ENCODE measurements at regions not wholly inside any gene's neighbourhood (a gene's known extent, or its start where the extent isn't known, plus 50 kb on each side); places are given as distances from the start of the nearest gene placed in this dataset.

DNA sequence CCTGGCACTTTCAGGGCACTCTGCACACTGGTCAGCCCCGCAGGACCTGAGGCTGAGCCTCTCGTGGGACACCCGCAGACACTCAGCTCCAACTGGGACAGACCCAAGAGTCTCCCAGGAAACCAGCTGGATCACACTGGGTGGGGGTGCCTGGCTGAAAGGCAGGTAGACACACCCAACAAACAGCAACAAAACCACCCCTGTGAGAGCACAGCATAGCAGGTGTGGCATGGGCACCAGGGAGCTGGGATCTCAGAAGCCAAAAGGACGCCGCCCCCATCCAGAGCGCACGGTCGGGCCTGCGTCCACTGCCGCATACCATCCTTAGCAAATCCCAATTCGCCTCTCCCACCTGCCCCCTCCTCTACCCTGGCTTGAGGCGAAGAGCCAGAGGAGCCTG, 154.2 kb upstream of the LINGO1 start:
- DNase-seq (ENCODE audit: low read depth) = no peak

DNA sequence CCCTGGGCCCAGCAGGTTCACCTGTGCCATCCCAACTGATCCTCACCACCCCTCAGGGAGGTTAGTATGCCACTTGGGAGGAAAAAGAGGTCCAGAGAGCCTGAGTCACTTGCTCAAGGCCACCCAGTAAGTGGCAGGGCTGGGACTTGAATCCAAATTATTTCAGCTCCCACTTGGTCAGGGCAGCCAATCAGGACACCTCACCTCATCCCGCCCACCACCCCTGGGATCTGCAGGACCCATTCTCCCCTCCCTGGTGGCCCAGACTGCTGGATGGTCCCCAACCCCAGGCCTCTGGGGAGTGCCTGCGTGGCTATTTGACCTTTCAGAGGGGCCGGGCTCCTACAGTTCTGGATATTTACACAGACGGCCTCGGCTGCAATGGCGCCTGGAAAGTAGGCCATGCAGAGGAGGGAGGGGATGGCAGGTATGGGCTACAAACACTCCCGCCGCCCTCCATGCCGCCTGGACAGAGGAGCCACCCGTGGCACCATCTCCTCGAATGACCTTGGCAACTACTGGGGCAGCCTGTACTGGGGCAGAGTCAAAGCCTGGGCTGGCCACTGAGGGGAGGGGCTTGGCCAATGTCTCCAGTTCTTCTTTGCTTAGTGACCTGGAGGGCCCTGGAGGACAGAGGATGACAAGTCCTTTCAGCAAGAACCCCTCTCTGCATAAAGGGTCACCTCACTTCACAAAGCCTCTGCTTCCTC, 153.6 kb upstream of the LINGO1 start:
- no peak for DNase-seq (ENCODE audit: low read depth)

DNA sequence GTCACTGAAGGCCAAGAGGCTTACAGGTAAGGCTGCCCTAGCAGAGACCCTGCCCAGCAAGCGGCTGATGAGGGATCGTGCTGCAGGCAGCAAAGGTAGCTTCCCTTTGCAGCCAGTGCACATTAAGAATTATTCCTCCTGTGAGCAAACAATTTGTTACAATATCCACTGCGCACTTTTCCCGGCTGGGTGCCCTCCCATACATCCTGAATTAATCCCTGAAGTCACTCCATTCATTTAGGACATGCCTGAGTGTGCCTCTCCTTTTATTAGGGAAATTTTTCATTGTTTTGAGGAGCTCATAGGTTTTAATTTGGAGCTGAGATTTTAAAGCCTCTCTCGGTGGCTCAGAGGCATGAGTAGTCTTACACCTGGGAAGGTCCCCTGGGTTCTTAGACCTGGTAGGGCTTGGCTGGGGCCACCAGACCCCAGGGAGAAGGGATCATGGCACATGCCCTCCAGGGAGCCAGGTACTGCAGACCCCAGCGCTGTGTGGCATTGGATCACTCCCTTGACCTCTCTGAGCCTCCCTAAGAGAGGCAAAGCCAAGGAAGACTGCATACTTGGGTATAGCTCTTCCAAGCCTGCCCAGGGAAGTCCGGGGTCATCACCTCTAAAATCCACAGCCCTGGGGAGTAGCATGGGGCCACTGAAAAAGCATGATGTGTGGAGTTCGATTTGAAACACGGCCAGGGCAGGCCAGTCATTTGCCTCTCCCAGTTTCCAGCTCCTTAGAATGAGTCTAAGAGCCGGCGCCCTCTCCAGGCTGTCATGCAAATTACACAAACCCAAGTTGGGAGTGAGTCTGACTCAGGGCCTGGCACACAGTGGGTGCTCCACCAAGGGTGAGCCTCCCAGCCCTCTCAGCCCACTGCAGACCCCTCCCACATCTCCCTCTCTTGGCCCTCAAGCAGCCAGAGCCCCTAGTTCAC, 151.9 kb upstream of the LINGO1 start:
- DNase-seq (ENCODE audit: low read depth) = no peak

DNA sequence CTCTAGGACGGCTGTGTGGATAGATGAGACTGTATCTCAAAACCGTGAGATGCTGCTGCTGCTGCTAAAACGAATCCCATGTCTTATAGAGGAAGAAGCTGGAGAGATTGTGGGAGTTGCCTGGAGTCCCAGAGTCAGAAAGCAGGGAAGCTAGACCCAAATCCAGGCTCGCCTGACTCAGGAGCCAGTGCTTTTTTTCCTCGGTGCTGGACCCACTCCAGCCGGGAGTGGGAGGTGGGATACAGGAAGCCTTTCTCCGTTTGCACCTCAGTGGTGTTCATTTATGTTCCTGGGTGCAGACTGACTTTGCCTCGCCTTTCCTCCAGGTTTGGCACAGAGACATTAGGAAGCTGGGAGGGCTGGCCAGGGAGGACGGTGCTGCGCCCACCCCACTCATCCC, 150.9 kb upstream of the LINGO1 start:
- DNase-seq (ENCODE audit: low read depth) = no peak

DNA sequence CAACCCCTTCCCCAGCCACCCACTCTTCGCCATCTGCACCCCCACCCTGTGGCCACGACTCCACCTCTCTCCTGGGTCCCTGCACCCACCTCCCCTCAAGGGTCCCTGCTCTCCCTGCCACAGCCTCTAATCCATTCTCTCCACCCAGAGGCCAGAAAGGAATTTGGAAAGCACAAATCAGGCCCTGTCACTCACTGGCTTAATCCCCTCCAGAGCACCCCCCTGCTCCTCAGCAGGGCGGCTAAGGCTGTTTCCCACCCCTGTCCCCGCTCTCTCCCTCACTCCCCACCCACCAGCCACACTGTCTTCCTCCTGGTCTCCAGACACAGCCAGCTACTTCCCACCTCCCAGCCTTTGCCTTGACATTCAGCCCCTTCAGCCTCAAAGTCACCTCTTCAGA, 150.0 kb upstream of the LINGO1 start:
- no peak for DNase-seq (ENCODE audit: low read depth)

DNA sequence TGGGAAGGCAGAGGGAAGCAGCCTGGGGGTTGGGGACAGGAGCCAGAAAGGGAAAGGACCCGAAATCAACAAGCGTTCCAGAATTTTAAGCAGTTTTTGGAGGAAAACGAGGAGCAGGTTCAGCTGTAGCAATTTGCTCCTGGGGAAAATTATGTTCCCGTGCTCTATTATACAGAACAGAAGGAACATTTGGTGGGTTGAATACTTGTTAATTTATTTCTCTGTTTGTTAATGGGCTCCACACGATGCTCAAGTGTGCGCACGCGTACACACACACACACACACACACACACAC, 149.2 kb upstream of the LINGO1 start:
- no peak for DNase-seq (ENCODE audit: low read depth)

DNA sequence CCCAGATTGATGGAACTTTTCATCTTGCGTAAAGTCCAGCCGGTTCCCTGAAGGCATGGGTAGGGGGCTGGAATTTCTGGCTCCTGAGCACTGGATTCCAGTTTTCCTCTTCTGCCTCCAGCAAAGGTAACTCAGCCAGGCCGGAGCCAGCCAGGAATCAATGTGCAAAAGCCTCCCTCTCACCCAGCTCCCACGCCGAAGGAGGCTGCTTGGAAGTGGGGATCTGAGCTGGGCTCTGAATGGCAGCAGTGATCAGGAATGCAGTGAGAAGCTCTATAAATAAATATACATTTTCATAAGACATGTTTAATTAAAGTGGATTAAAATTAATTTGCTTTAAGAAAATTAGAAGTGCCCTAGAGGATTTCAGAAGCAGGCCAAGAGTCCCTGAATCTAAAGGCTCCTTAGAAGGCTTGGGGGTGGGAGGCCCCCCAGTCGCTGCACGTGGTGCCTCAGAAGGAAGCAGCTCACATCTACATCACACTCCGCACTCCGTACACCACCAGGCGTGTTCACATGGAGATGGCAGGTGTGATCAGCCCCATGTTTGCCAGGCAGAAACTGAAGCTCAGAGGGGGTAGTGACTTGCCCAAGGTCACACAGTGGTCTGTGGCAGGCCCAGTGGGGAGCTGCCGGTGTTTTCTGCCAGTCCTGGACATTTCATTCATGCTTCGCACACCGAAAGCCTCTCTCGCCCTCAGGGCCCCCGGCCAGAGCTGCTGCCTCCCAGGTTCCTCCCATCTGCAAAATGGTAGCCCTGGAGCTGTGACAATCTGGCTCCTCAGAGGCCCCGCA, 148.6 kb upstream of the LINGO1 start:
- DNase-seq (ENCODE audit: low read depth) = no peak

DNA sequence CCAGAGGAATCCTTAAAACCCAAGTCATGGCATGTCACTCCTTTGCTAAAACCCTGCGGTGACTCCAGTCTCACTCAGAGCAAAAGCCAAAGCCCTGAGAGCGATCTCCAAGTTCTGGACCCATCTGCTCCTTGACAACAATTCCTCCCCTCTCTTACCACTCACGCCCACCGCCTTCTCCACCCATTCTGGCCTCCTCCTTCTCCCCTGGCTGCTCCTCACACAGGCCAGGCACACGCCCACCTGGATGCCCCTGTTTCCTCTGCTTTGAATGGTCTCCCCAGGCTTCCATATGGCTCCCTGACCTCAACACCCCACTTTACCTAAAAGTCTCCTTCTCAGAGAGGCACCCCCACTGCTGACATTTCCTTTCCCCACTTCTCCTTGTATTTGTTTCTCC, 146.1 kb upstream of the LINGO1 start:
- DNase-seq (ENCODE audit: low read depth) = no peak

DNA sequence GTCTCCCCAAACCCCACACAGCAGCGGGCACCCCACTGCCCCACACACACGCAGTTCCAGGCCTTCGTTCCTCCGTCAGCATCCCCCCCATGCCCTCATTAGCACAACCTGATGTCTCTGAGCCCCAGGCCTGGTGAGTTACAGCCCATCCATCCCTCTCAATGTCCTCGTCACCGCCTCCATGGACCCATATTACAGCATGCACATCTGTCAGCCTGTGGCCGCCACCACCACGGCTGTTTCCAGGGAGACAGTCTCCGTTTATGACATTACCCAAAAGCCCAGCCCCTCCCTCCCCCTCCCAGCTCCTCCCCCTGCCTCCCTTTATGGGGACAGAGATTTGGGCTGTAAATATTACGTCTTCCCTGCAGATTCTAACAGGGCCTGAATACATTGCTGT, 143.1 kb upstream of the LINGO1 start:
- no peak for DNase-seq (ENCODE audit: low read depth)

DNA sequence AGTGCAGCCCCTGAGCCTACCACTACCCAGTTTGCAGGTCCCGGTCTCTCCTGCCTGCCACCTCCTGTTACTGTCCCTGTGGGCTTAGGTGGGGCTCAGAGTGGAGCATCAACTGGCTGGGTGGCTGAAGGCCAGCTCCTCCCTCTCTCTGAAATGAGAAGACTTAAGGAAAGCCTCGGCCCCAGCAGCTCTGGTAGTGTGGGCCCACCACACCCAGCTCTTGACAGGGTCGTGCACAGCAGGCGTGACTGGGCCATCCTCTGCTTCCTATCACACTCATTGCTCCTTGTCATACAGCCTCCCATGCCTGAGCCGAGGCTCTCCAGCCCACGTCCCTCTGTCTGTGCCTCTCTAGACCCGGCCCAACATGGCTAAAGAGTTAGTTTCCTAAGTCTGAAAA, 142.7 kb upstream of the LINGO1 start:
- DNase-seq (ENCODE audit: low read depth) = no peak

DNA sequence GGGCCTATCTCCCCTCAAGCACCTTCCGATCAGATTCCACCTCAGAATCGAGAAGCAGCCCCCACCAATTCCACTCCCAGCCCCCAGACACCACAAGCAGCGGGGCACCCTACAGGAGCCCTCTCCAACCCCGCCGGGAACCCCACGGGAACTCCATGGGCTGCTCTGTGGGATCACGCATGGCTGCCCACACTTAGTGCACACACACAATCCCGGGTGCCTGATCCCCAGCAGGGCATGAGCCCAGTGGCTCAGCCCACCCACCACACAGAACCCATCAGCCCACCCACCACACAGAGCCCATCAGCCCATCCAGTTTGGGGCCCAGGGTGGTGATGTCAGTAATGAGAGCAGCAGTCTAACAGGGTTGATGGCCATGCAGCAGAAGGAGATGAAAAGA, 141.6 kb upstream of the LINGO1 start:
- no peak for DNase-seq (ENCODE audit: low read depth)

DNA sequence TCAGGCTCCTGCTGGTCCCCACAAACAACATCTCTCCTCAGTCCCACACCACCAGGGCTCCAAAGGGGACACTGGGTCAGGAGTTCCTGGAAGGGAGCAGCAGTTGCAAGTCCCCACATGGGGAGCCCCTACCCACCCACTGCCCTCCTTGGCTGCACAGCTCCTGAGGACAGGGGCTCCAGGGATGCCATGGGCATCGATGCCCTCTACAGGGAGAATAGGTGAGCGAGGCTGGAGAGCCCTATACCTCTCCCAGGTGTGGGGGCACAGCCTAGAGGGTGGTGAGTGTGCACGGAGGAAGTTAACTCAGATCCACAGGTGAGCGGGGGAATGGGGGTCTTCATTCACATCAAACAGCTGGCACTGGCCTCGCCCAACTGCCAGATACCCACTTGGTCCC, 141.2 kb upstream of the LINGO1 start:
- DNase-seq (ENCODE audit: low read depth) = no peak

DNA sequence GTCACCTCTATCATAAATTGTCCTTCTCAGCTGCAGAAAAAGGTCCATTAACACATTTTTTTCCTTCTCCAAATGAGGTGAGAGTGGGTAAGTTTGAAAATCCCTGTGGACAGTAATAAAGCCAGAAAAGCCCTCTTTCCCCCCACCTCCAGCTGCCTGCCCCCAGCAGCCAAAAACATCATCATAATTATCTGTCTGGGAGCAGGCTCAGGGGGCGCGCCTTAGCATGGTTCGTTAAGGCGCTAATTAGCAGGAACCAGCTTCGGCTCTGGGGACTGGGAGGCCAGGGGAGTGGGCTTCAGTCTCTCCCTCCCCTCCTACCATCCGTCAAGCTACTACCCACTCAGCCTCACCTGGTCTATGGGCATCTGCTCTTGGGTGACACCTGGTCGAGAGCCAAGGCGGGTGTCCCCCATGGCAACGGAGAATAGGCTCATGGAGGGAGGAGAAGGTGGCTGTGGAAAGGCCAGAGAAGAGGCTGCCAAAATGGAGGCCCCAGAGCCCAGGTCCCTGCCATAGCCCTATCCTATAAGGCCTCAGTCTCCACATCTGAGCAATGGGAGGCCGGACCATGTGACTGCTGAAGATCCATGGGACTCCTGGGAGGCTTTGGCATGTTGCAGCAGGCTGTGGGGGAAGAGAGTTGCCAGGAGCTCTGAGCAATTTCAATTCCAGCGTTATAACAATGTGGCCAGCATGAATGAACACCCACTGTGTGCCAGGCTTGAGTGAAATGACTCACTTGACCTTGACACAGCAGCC, 140.1 kb upstream of the LINGO1 start:
- DNase-seq (ENCODE audit: low read depth) = no peak

DNA sequence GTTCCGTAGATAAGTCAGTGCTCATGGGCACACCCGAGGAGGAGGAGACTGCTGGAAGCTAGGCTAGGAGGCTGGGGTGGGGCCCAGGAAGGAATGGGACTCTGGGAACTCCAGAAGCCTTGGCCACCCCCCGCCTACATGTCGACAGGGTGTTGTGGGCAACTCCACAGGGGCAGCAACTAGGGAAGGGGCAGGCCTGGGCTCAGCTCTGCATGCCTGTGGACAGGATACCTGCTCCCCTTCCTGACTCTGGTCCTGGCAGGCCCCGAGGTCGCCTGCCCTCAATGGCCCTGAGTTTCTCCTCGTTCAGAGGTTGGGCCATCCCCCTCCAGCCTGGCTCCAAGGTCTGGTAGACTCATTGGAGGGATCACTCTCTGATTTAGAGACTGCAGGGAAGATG, 138.9 kb upstream of the LINGO1 start:
- no peak for DNase-seq (ENCODE audit: low read depth)

DNA sequence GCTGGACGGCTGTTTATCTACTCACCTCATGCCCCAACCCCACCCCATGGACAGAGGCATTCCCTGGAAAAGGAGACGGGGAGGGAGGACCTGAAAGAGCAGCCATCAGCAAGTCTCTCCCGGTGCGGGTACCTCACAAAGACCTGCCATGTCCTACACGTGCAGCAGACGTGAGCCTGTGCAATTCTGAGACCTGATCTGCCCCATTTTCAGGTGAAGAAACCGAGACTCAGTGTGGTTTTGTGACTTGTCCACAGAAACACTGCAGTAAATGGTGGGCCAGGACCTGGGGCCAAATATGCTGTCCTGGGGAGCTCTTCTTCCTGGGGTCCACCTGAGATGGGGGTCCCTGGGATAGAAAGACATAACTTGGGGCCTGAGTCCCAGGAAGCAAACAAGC, 137.0 kb upstream of the LINGO1 start:
- DNase-seq (ENCODE audit: low read depth) = no peak

DNA sequence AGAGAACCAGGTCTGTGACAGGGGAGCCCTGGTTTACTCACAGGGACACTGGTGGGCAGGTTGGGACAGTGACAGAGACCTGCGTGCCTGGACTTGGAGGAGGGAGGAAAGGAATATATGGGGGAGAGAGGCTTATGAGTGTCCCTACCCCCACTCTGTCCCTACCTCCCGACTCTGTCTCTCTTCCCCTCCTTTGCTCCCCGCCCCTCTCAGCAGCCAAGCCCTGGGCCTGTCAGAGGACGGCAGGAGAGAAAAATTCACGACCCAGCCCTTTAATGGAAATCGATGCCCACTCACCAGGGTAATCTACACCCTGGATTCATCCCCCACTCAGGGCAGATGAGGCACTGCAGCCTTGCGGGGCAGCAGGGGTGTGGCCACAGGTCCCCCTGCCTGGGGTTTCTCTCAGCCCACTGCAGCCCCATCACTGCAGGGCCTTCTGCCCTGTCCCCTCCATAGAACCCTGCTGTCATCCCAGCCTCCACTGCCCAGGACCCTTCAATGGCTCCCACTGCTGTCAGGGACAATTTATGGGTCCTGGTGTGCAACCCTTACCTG, 135.9 kb upstream of the LINGO1 start:
- no peak for DNase-seq (ENCODE audit: low read depth)

DNA sequence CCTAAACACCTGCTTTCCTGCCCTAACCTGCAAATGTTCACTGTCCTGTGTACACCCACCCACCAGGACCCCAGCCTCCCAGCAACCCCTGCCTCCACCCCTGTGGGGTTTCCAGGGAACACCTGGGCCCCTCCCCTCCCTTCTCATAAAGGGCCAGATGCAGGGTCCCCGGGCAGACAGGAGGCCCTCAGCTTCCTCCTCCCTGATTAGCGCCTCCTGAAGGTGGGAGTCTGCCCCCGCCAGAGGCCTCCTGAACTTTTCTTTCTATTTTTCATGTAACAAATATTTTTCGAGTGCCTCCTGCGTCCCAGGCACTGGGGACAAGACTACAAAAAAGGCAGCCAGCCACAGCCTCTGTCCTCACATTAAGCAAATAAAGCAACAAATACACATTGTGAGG, 135.4 kb upstream of the LINGO1 start:
- DNase-seq (ENCODE audit: low read depth) = no peak

DNA sequence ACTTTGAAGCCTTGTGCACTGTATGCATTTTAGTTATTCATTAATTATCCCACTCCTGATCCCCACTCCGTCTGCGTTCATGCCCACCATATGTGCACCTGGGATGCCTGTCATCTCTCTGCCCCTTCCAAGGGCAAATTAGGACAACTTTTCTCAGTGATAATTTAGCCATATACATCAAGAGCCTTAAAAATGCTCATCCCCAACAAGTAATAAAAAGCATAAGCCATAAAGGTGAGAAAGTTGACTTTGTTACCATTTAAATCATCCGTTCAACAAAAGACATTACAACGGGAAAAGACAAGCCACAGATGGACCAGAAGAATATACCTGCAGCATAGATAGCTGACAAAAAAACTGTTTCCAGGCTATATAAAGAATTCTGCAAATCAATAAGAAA, 131.4 kb upstream of the LINGO1 start:
- no peak for DNase-seq (ENCODE audit: low read depth)

DNA sequence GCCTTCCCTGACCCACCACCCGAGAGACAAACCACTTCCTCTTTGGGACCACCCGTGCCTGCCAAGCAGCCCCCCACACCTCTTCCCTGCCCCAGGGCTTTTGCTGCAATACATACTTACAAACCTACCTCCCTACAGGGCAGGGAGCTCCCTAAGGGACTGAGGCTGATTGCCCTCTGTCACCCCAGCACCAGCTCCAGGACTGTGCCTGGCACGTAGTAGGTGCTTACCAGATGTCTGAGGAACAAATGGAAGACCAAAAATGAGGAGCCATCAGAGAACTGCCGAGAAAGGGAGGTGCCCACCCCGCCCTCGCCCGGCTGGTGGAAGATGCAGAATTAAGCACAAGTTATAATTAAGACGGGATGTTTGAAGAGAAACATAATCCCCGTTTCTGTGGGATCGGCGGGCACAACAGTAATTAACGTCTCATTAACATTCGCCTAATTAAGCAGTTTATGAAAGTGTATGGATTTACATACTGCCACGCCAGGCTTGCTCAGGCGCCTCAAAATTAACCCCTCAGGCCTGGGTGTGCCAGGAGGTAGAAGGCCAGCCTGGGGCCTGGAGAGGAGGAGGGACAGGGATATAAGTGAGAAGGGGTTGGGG, 130.1 kb upstream of the LINGO1 start:
- no peak for DNase-seq (ENCODE audit: low read depth)

DNA sequence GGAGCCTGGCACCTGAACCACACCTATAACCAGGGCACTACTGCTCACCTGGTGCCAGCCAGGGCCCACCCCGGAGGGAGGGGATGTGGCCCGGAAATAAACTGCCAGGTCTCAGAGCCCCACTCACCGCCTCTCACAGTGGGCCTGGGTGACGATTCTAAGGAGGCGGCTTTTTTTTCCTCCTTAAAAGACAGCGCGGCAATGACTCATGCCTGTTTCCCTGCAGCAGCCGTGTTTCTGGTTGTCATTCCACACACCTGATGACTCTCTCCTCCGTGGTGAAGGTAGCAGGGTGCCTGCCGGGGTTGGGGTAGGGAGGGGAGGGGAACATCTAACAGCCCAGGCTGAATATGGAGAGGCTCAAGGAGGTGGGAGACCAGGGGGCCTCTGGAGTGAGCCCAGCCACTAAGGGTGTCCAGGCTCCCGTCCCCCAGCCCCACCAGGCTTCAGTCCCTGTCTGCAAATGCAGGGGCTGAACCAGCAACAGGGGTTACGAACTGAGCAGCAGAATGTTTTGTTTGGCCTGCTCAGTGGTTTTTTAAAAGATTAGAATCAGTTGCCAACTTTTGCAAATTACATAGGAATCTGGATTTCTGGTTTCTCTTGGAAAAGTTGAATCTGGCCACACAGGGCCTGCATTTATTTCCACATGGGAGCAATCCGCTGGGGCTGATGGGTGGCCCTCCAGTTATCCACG, 127.3 kb upstream of the LINGO1 start:
- DNase-seq (ENCODE audit: low read depth) = no peak

DNA sequence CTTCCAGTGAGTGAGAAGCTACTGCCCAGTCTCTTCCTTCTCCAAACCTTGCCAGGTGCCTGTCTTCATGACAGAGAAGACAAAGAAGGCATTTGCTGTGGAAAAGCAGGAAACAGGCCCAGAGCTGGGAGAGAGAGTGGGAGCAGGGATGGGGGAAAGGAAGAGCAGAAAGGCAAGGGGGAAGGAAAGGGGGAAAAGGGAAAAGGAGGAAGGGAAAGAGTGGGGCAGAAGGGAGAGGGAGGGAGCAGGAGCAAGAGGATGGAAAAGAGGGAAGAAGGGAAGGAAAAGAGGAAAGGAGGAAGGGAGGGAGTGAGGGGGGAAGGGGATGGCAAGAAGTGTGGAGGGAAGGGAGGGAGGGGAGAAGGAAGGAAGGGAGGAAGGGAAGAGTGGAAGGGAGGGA, 121.2 kb upstream of the LINGO1 start:
- DNase-seq (ENCODE audit: low read depth) = no peak
